CD4-positive, alpha-beta T cell (primary cell): ENCODE measurements at regions not wholly inside any gene's neighbourhood (a gene's known extent, or its start where the extent isn't known, plus 50 kb on each side); places are given as distances from the start of the nearest gene placed in this dataset.

Source experiments
- ATAC-seq: fragments of 200-7000 bp; cut with Tn5 transposase; one replicate; pipeline ENCODE4 v1.10.0; 2022; ENCODE audit warnings: mild to moderate bottlenecking; ENCODE audit not compliant: poor library complexity
- CTCF ChIA-PET: fragments of 350-600 bp; sonication (Branson Sonifier 250); formaldehyde crosslinking; loops from one replicate; lab custom pipeline; 2021; ENCODE audit warnings: antibody characterized with exemption, inconsistent platforms; lab: Charles Lee
- POLR2A ChIA-PET: fragments of 350-600 bp; sonication (Branson Sonifier 250); formaldehyde crosslinking; loops from one replicate; lab custom pipeline; 2021; ENCODE audit warnings: antibody characterized with exemption, inconsistent platforms; lab: Charles Lee
- DNase-seq, 14 experiments: peaks; one replicate each; pipeline ENCODE4 v3.0.0-alpha.2; 2013 to 2020; ENCODE audit warnings: mixed read lengths in 2 of 14
- H3K27ac ChIP-seq, 2 donors: one replicate each; pipeline versions ENCODE4 v1.5.1 to v1.7.0; 2013; ENCODE audit warnings: low read length in 2 of 2, low read depth in 1 of 2, mild to moderate bottlenecking in 1 of 2
- H3K27me3 ChIP-seq, 2 experiments: 1 replicate in 1 of 2; 2 replicates in 1 of 2; pipeline versions ENCODE4 v1.6.1 to v1.7.0; 2013; ENCODE audit warnings: low read length in 2 of 2, control low read depth in 1 of 2, mild to moderate bottlenecking in 1 of 2, moderate library complexity in 1 of 2; ENCODE audit not compliant: insufficient read depth in 2 of 2, control insufficient read depth in 1 of 2
- H3K36me3 ChIP-seq: one replicate; pipeline ENCODE4 v1.6.1; 2013; ENCODE audit warnings: low read length, control low read depth; ENCODE audit not compliant: insufficient read depth
- H3K4me1 ChIP-seq: one replicate; pipeline ENCODE4 v1.6.1; 2013; ENCODE audit warnings: low read length, control low read depth; ENCODE audit not compliant: insufficient read depth
- H3K4me3 ChIP-seq: one replicate; pipeline ENCODE4 v1.5.1; 2013; ENCODE audit warnings: mild to moderate bottlenecking, low read length, moderate library complexity
- H3K9me3 ChIP-seq, 2 experiments: 1 replicate in 1 of 2; 2 replicates in 1 of 2; pipeline versions ENCODE4 v1.6.1 to v1.7.0; 2013; ENCODE audit warnings: low read length in 2 of 2, mild to moderate bottlenecking in 2 of 2, control low read depth in 1 of 2, moderate library complexity in 1 of 2; ENCODE audit not compliant: control insufficient read depth in 1 of 2, insufficient read depth in 1 of 2
- H3K27ac Mint-ChIP-seq: one replicate; pipeline ENCODE4 v1.8.0; 2020; ENCODE audit warnings: mixed read lengths
- H3K27me3 Mint-ChIP-seq: one replicate; pipeline ENCODE4 v1.8.0; 2021; ENCODE audit warnings: mixed read lengths
- H3K36me3 Mint-ChIP-seq: one replicate; pipeline ENCODE4 v1.8.0; 2021; ENCODE audit warnings: low read depth, mixed read lengths
- H3K4me1 Mint-ChIP-seq: one replicate; pipeline ENCODE4 v1.8.0; 2021; ENCODE audit warnings: low read depth, mixed read lengths
- H3K4me3 Mint-ChIP-seq: one replicate; pipeline ENCODE4 v1.8.0; 2020; ENCODE audit warnings: mild to moderate bottlenecking, mixed read lengths
- H3K9me3 Mint-ChIP-seq: one replicate; pipeline ENCODE4 v1.8.0; 2020; ENCODE audit warnings: mixed read lengths
- intact Hi-C, 2 experiments: fragments of 100-400 bp; cut with DNase I in 1 of 2; cut with micrococcal nuclease in 1 of 2; formaldehyde crosslinking; loops; one replicate each; pipeline versions ENCODE4 v1.15.1 to v1.9.0; 2023 to 2025; cut with DNase I, micrococcal nuclease
- TF ChIP-seq, protein P1 (sequence below): fragments of 200-600 bp; IDR thresholded peaks from one replicate; pipeline ENCODE4 v1.8.0; 2022; ENCODE audit warnings: antibody characterized with exemption, mild to moderate bottlenecking

DNA sequence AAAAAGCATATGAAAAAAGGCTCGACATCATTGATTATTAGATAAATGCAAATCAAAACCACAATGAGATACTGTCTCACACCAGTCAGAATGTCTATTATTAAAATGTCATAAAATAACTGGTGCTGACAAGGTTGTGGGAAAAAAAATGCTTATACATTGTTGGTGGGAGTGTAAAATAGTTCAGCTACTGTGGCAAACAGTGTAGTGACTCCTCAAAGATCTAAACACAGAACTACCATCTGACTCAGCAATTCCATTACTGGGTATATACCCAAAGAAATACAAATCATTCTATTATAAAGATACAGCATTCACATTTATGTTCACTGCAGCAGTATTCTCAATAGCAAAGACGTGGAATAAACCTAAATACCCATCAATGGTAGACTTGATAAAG, 412.1 kb downstream of the CENPC start:
- ChIA-PET POLR2A (no interaction called here), CTCF (no interaction called here)
- no peaks in the 10 kb centered on the region for H3K36me3 Mint-ChIP-seq
- H3K9me3 Mint-ChIP-seq: peaks cover 4% of the 10 kb centered on the region
- no peaks in the 10 kb centered on the region for H3K4me1 ChIP-seq
- H3K27ac Mint-ChIP-seq: no peak overlapping the region
- H3K4me3 ChIP-seq: no peak overlapping the region
- H3K9me3 ChIP-seq: no peaks in the 10 kb centered on the region
- H3K27me3 ChIP-seq: no peaks in the 10 kb centered on the region
- TF ChIP-seq, protein P1, sequence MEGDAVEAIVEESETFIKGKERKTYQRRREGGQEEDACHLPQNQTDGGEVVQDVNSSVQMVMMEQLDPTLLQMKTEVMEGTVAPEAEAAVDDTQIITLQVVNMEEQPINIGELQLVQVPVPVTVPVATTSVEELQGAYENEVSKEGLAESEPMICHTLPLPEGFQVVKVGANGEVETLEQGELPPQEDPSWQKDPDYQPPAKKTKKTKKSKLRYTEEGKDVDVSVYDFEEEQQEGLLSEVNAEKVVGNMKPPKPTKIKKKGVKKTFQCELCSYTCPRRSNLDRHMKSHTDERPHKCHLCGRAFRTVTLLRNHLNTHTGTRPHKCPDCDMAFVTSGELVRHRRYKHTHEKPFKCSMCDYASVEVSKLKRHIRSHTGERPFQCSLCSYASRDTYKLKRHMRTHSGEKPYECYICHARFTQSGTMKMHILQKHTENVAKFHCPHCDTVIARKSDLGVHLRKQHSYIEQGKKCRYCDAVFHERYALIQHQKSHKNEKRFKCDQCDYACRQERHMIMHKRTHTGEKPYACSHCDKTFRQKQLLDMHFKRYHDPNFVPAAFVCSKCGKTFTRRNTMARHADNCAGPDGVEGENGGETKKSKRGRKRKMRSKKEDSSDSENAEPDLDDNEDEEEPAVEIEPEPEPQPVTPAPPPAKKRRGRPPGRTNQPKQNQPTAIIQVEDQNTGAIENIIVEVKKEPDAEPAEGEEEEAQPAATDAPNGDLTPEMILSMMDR: no peak
- no peaks in the 10 kb centered on the region for H3K27me3 Mint-ChIP-seq
- intact Hi-C loops: no loop called here
- H3K4me3 Mint-ChIP-seq: no peak overlapping the region
- no peak overlapping the region for H3K27ac ChIP-seq
- ATAC-seq (no peak), DNase-seq (no peak)
- H3K36me3 ChIP-seq: no peaks in the 10 kb centered on the region
- H3K4me1 Mint-ChIP-seq: no peaks in the 10 kb centered on the region

DNA sequence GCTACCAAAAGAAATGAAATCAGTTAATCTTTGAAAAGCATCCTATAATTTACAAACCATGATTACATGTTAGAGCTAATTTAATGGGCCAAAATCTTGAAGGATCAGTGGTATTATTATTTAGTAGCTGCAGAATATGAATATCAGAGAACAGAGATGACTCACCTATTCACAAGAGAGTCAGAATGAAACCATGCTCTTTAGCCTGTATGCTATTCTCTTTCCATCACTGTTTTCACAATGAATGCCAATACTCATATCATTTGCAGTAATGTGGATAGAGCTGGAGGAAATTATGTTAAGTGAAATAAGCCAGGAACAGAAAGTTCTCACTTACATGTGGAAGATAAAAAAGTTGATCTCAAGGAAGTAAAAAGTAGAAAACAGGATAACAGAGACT, 414.1 kb downstream of the CENPC start:
- peaks cover 4% of the 10 kb centered on the region for H3K9me3 Mint-ChIP-seq
- ATAC-seq (no peak), DNase-seq (no peak)
- TF ChIP-seq, protein P1: no peak
- H3K27ac Mint-ChIP-seq: no peak overlapping the region
- POLR2A ChIA-PET: no interaction called here
- Histone ChIP-seq H3K9me3 (no peaks in the 10 kb centered on the region), H3K27ac (no peak overlapping the region), H3K4me1 (no peaks in the 10 kb centered on the region), H3K36me3 (no peaks in the 10 kb centered on the region), H3K27me3 (no peaks in the 10 kb centered on the region), H3K4me3 (no peak overlapping the region)
- H3K4me3 Mint-ChIP-seq: no peak overlapping the region
- H3K36me3 Mint-ChIP-seq: no peaks in the 10 kb centered on the region
- CTCF ChIA-PET: no interaction called here
- intact Hi-C loops: no loop called here
- H3K4me1 Mint-ChIP-seq: no peaks in the 10 kb centered on the region
- H3K27me3 Mint-ChIP-seq: no peaks in the 10 kb centered on the region

DNA sequence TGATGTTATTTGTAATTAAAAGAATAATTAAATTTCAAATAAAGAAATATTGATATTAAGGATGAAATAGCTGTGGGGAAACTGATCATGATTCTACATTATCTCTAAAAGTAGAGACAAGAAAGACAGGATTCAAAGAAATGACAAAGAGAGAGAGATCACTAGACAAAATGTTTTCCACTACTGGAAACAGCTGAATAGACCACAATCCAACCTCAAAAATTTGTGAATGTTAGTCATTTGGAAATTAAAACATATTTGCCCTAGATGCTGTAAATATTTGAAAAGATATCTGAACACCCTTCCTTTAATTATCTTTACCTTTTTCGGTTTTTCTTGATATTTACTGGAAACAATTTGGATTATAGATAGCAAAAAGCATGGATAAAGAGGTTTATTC, 414.9 kb downstream of the CENPC start:
- Mint-ChIP-seq H3K4me3 (no peak overlapping the region), H3K4me1 (no peaks in the 10 kb centered on the region), H3K9me3 (peaks cover 5% of the 10 kb centered on the region), H3K27me3 (no peaks in the 10 kb centered on the region), H3K36me3 (no peaks in the 10 kb centered on the region), H3K27ac (no peak overlapping the region)
- ATAC-seq (no peak), DNase-seq (no peak)
- POLR2A ChIA-PET: no interaction called here
- H3K27ac ChIP-seq: no peak overlapping the region
- H3K4me1 ChIP-seq: no peaks in the 10 kb centered on the region
- CTCF ChIA-PET: no interaction called here
- no peaks in the 10 kb centered on the region for H3K9me3 ChIP-seq
- H3K36me3 ChIP-seq: no peaks in the 10 kb centered on the region
- H3K27me3 ChIP-seq: no peaks in the 10 kb centered on the region
- TF ChIP-seq, protein P1: no peak
- intact Hi-C loops: no loop called here
- H3K4me3 ChIP-seq: no peak overlapping the region
